HCT116 (cell line): ENCODE measurements at regions not wholly inside any gene's neighbourhood (a gene's known extent, or its start where the extent isn't known, plus 50 kb on each side); places are given as distances from the start of the nearest gene placed in this dataset.

Experiments used
- ATAC-seq: fragments of 200-7000 bp; cut with Tn5 transposase; 2 replicates; pipeline ENCODE4 v1.9.1; 2020; ENCODE audit warnings: mild to moderate bottlenecking, moderate library complexity
- BruUV-seq: library from RNA; stranded (reverse); fragments of 400-500 nt; replicated peaks from 2 replicates; lab custom pipeline; 2021; lab: Mats Ljungman, UMichigan
- CTCF ChIA-PET: fragments of 300-600 bp; sonication (Branson Sonifier 250); formaldehyde crosslinking; loops from one replicate; lab custom pipeline; 2021; ENCODE audit warnings: antibody characterized with exemption; lab: Charles Lee
- POLR2A ChIA-PET: fragments of 300-600, 350-600 bp; sonication (Branson Sonifier 250); formaldehyde crosslinking; loops from one replicate; lab custom pipeline; 2021; ENCODE audit warnings: antibody characterized with exemption; lab: Charles Lee
- RAD21 ChIA-PET, 2 experiments: fragments of 300-600 bp; sonication (Branson Sonifier 250); formaldehyde crosslinking; loops; one replicate each; lab custom pipeline; 2023; ENCODE audit warnings: low total read pairs in 2 of 2; ENCODE audit not compliant: uncharacterized antibody in 2 of 2, unreplicated experiment in 2 of 2, low non-redundant PET in 1 of 2; lab: Charles Lee
- DNase-seq: peaks from one replicate; pipeline ENCODE4 v3.0.0-alpha.2; 2010; ENCODE audit warnings: low read depth, low spot score
- H2AFZ ChIP-seq: fragments of 200-600 bp; shearing (Covaris generic), sonication (generic); 2 replicates; pipeline ENCODE4 v1.6.1; 2017; ENCODE audit warnings: low read depth, mixed run types, mixed read lengths, antibody characterized with exemption, low read length; ENCODE audit not compliant: poor library complexity, severe bottlenecking
- H3K27ac ChIP-seq: 2 replicates; pipeline ENCODE4 v1.5.1; 2012; ENCODE audit warnings: low read depth, low read length
- H3K27me3 ChIP-seq: fragments of 200-600 bp; sonication (generic); 2 replicates; pipeline ENCODE4 v1.6.1; 2016; ENCODE audit warnings: mixed run types, low read length, mixed read lengths; ENCODE audit not compliant: insufficient read depth
- H3K36me3 ChIP-seq, 2 experiments: fragments of 200-500 bp in 1 of 2; fragments of 200-600 bp in 1 of 2; sonication (Bioruptor generic) in 1 of 2; sonication (generic) in 1 of 2; 2 replicates each; pipeline versions ENCODE4 v1.5.1 to v1.6.1; 2014 to 2016; ENCODE audit warnings: low read length in 2 of 2, inconsistent platforms in 1 of 2, mixed read lengths in 1 of 2, mixed run types in 1 of 2; ENCODE audit not compliant: insufficient read depth in 2 of 2, control insufficient read depth in 1 of 2
- H3K4me1 ChIP-seq, 2 experiments: fragments of 200-600 bp in 1 of 2; sonication (generic) in 1 of 2; 2 replicates each; pipeline versions ENCODE4 v1.5.1 to v1.6.1; 2012 to 2017; ENCODE audit warnings: low read length in 2 of 2, inconsistent platforms in 1 of 2, mild to moderate bottlenecking in 1 of 2, mixed read lengths in 1 of 2, mixed run types in 1 of 2, moderate library complexity in 1 of 2; ENCODE audit not compliant: insufficient read depth in 2 of 2, control insufficient read depth in 1 of 2
- H3K4me2 ChIP-seq: fragments of 200-600 bp; sonication (generic); 2 replicates; pipeline ENCODE4 v1.6.1; 2017; ENCODE audit warnings: mixed run types, low read length, mixed read lengths
- H3K4me3 ChIP-seq, 2 experiments: fragments of 200-600 bp in 1 of 2; sonication (generic) in 1 of 2; replicated peaks in 1 of 2; 2 replicates each; pipeline ENCODE4 v1.5.1; 2011 to 2016; ENCODE audit warnings: low read length in 2 of 2, control low read depth in 1 of 2, low read depth in 1 of 2, mild to moderate bottlenecking in 1 of 2, mixed read lengths in 1 of 2, mixed run types in 1 of 2
- H3K79me2 ChIP-seq: fragments of 200-600 bp; sonication (generic); 2 replicates; pipeline ENCODE4 v1.6.1; 2017; ENCODE audit warnings: mild to moderate bottlenecking, mixed run types, low read length, moderate library complexity, mixed read lengths; ENCODE audit not compliant: insufficient read depth
- H3K9ac ChIP-seq: fragments of 200-600 bp; sonication (generic); 2 replicates; pipeline ENCODE4 v1.6.1; 2016; ENCODE audit warnings: low read length, mixed read lengths
- H3K9me2 ChIP-seq: fragments of 200-600 bp; sonication (generic), shearing (Covaris generic); 2 replicates; pipeline ENCODE4 v1.6.1; 2017; ENCODE audit warnings: mixed run types, mild to moderate bottlenecking, moderate library complexity; ENCODE audit not compliant: insufficient read depth
- H3K9me3 ChIP-seq, 2 experiments: fragments of 200-500 bp in 1 of 2; fragments of 200-600 bp in 1 of 2; sonication (Bioruptor generic) in 1 of 2; sonication (generic) in 1 of 2; 2 replicates each; pipeline ENCODE4 v1.6.1; 2014 to 2017; ENCODE audit warnings: low read length in 2 of 2, mixed read lengths in 2 of 2, inconsistent platforms in 1 of 2, low read depth in 1 of 2, mild to moderate bottlenecking in 1 of 2, mixed run types in 1 of 2, moderate library complexity in 1 of 2; ENCODE audit not compliant: control insufficient read depth in 1 of 2, insufficient read depth in 1 of 2
- H4K20me1 ChIP-seq: fragments of 200-600 bp; sonication (generic), shearing (Covaris generic); 2 replicates; pipeline ENCODE4 v1.6.1; 2017; ENCODE audit warnings: mixed run types, mild to moderate bottlenecking, moderate library complexity; ENCODE audit not compliant: insufficient read depth
- CBX3 ChIP-seq: IDR thresholded peaks from 2 replicates; pipeline ENCODE4 v1.6.1; 2012; ENCODE audit warnings: low read depth
- ELF1 ChIP-seq: IDR thresholded peaks from 2 replicates; pipeline ENCODE4 v1.6.1; 2012; ENCODE audit warnings: low read depth, borderline replicate concordance
- FOSL1 ChIP-seq: IDR thresholded peaks from 2 replicates; pipeline ENCODE4 v1.6.1; 2012; ENCODE audit warnings: low read depth
- MAX ChIP-seq: IDR thresholded peaks from 2 replicates; pipeline ENCODE4 v1.6.1; 2012
- POLR2AphosphoS5 ChIP-seq: IDR thresholded peaks from 2 replicates; pipeline ENCODE4 v1.6.1; 2011; ENCODE audit warnings: mild to moderate bottlenecking, low read depth, low read length, moderate library complexity
- RAD21 ChIP-seq: IDR thresholded peaks from 2 replicates; pipeline ENCODE4 v1.6.1; 2012; ENCODE audit warnings: low read depth, mild to moderate bottlenecking
- REST ChIP-seq: IDR thresholded peaks from 2 replicates; pipeline ENCODE4 v1.6.1; 2012; ENCODE audit warnings: low read depth
- ZBTB33 ChIP-seq: IDR thresholded peaks from 2 replicates; pipeline ENCODE4 v1.6.1; 2011; ENCODE audit warnings: mild to moderate bottlenecking, low read length, moderate library complexity; ENCODE audit not compliant: insufficient replicate concordance; ENCODE audit errors: extremely low read depth
- ZNF274 ChIP-seq: fragments of 200-500 bp; sonication (Bioruptor generic); IDR thresholded peaks from 2 replicates; pipeline ENCODE4 v1.6.1; 2014; ENCODE audit warnings: mild to moderate bottlenecking, low read depth, low read length, inconsistent platforms
- intact Hi-C: fragments of 100-400 bp; cut with micrococcal nuclease; formaldehyde crosslinking; loops from 2 replicates; pipeline ENCODE4 v1.10.0; 2022

- Histone ChIP-seq H3K4me3 (no peak overlapping the region), H3K9me3 (no peaks in the 10 kb centered on the region), H3K27me3 (no peaks in the 10 kb centered on the region; the same call in 1 of the 2 replicates), H3K4me2 (no peak overlapping the region), H3K79me2 (no peaks in the 10 kb centered on the region), H2AFZ (no peak overlapping the region), H3K4me1 (peaks cover 0 to 7% of the 10 kb centered on the region in 2 experiments; a peak in 1 of 4 replicates), H3K9ac (no peak overlapping the region), H3K36me3 (no peaks in the 10 kb centered on the region), H4K20me1 (no peaks in the 10 kb centered on the region), H3K9me2 (no peaks in the 10 kb centered on the region), H3K27ac (no peak overlapping the region)
- ChIA-PET CTCF (no interaction called here), POLR2A (no interaction called here), RAD21 (no interaction called here)
- ATAC-seq (no peak), DNase-seq (no peak)
- intact Hi-C loops: no loop called here
- no TSS peak for BruUV-seq
- no peak for TF ChIP-seq POLR2AphosphoS5
- TF ChIP-seq ELF1: no peak
- TF ChIP-seq ZBTB33: no peak
- TF ChIP-seq REST: no peak
- TF ChIP-seq ZNF274: no peak
- no peak for TF ChIP-seq RAD21
- TF ChIP-seq CBX3: no peak
- TF ChIP-seq FOSL1: no peak
- no peak for TF ChIP-seq MAX
Measured at GRCh38 chr15:72858205-72858604, 74.6 kb upstream of the ADPGK start.
